Heart right ventricle (tissue), 16 donors: ENCODE measurements at regions not wholly inside any gene's neighbourhood (a gene's known extent, or its start where the extent isn't known, plus 50 kb on each side); places are given as distances from the start of the nearest gene placed in this dataset.
"Not testable (repeated sequence)": the region's sequence is repeated elsewhere in the genome, so short reads cannot be mapped to it uniquely, and the experiment has no call there.

Experiments
- ATAC-seq, 8 donors: fragments of 200-7000 bp; cut with Tn5 transposase; one replicate each; pipeline ENCODE4 v1.9.1; 2020; ENCODE audit warnings: mild to moderate bottlenecking in 8 of 8, moderate library complexity in 8 of 8, moderate number of reproducible peaks in 1 of 8
- DNase-seq, 2 donors: peaks; one replicate each; pipeline ENCODE4 v3.0.0-alpha.2; 2020
- H3K27ac ChIP-seq, 10 donors: fragments of 200-600 bp; sonication (generic) in 2 of 10; one replicate each; pipeline versions ENCODE4 v1.5.0 to v1.8.0; 2020 to 2022; ENCODE audit warnings: mild to moderate bottlenecking in 3 of 10
- H3K27me3 ChIP-seq, 7 donors: fragments of 200-600 bp; one replicate each; pipeline ENCODE4 v1.8.0; 2021 to 2022; ENCODE audit warnings: mild to moderate bottlenecking in 2 of 7
- H3K36me3 ChIP-seq, 9 donors: fragments of 200-600 bp; sonication (generic) in 1 of 9; one replicate each; pipeline versions ENCODE4 v1.5.0 to v1.8.0; 2020 to 2022; ENCODE audit warnings: mild to moderate bottlenecking in 2 of 9
- H3K4me1 ChIP-seq, 9 donors: fragments of 200-600 bp; sonication (generic) in 1 of 9; one replicate each; pipeline versions ENCODE4 v1.5.0 to v1.8.0; 2020 to 2022; ENCODE audit warnings: mild to moderate bottlenecking in 4 of 9
- H3K4me3 ChIP-seq, 10 donors: fragments of 200-600 bp; sonication (generic) in 2 of 10; one replicate each; pipeline versions ENCODE4 v1.5.0 to v1.8.0; 2020 to 2022; ENCODE audit warnings: mild to moderate bottlenecking in 7 of 10, moderate library complexity in 2 of 10
- H3K9me3 ChIP-seq, 11 donors: fragments of 200-600 bp in 10 of 11; sonication (generic) in 2 of 11; one replicate each; pipeline versions ENCODE4 v1.5.0 to v1.8.0; 2013 to 2022; ENCODE audit warnings: mild to moderate bottlenecking in 2 of 11, control low read depth in 1 of 11, moderate library complexity in 1 of 11
- WGBS, 2 donors: extraction: QIAGEN DNeasy Blood & Tissue Kit; methylation state at CpG; one replicate each; pipeline ENCODE4 v1.1.7; 2013; ENCODE audit warnings: inconsistent platforms in 1 of 2; 5-methylcytosine and 5-hydroxymethylcytosine counted together
- intact Hi-C, 10 donors: fragments of 100-400 bp; cut with DNase I; formaldehyde crosslinking; loops; one replicate each; pipeline versions ENCODE4 v1.11.1 to v1.14.2; 2022
- TF ChIP-seq, protein P1 (sequence below), 9 donors: fragments of 200-600 bp; sonication (generic) in 2 of 9; IDR thresholded peaks; one replicate each; pipeline versions ENCODE4 v1.5.0 to v1.8.0; 2021 to 2022; ENCODE audit warnings: antibody characterized with exemption in 9 of 9, mild to moderate bottlenecking in 5 of 9, moderate library complexity in 1 of 9
- donor health status: Arrhythmogenic right ventricular cardiomyopathy.
- donor health status: ischemic (EF 13 %, LVEDD 7.1; RV severe dilation, severe dysfunction).
- donor health status: healthy with polysubstance abuse.
- donor health status: DM: no; HTN: yes; CAD: no.
- donor health status: DM: no; HTN: no; CAD: no.
- donor health status: ischemic (EF 25% LVEDD 6.9; RV normal size, moderate dysfunction).
- donor health status: ischemic (EF 25% LVEDD 5.7; RV mildly dilated, moderate dysfunction).
- donor health status: healthy.
- donor health status: DM: yes; HTN: yes; CAD: no.
- donor health status: Ischemic cardiomyopathy.
- donor health status: ischemic (EF 35%, LVEDD 5.7; RV mildly dilated, moderate dysfunction).
- donor health status: nonischemic (EF 11% LVEDD 7.7; RV severe dilation, severe dysfunction).
- donor health status: DM: yes; HTN: yes; CAD: no.
- donor health status: PGD.
- donor health status: ischemic (EF 29% LVEDD 5.4; RV normal size, mild dysfunction).
- donor health status: nonischemic (EF 23%, LVEDD 6.1; RV moderate dilation, normal function).

- Histone ChIP-seq H3K9me3 (peaks cover 0 to 4% (median 0%) of the 10 kb centered on the region in 11 donors), H3K4me3 (no peak overlapping the region), H3K27ac (no peak overlapping the region), H3K36me3 (no peaks in the 10 kb centered on the region), H3K4me1 (peaks cover 0 to 6% (median 0%) of the 10 kb centered on the region in 9 donors), H3K27me3 (no peaks in the 10 kb centered on the region)
- no peak for ATAC-seq
- intact Hi-C loops = no loop called here
- DNase-seq = no peak
- 31 to 32% methylated on average over 1 of the region's 1 CpG for WGBS, 2 donors
- TF ChIP-seq, protein P1, sequence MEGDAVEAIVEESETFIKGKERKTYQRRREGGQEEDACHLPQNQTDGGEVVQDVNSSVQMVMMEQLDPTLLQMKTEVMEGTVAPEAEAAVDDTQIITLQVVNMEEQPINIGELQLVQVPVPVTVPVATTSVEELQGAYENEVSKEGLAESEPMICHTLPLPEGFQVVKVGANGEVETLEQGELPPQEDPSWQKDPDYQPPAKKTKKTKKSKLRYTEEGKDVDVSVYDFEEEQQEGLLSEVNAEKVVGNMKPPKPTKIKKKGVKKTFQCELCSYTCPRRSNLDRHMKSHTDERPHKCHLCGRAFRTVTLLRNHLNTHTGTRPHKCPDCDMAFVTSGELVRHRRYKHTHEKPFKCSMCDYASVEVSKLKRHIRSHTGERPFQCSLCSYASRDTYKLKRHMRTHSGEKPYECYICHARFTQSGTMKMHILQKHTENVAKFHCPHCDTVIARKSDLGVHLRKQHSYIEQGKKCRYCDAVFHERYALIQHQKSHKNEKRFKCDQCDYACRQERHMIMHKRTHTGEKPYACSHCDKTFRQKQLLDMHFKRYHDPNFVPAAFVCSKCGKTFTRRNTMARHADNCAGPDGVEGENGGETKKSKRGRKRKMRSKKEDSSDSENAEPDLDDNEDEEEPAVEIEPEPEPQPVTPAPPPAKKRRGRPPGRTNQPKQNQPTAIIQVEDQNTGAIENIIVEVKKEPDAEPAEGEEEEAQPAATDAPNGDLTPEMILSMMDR (IDR thresholded peaks at IDR 0.05) = no peak
These were observed 194.6 kb upstream of the SAMSN1 start for GRCh38 chr21:14740692-14741091.

GRCh38 chr21:14740116-14740515, 194.0 kb upstream of the SAMSN1 start:
- intact Hi-C loops = no loop called here
- peaks cover 0 to 4% (median 0%) of the 10 kb centered on the region in 11 donors for H3K9me3 ChIP-seq
- H3K27me3 ChIP-seq = no peaks in the 10 kb centered on the region
- no peaks in the 10 kb centered on the region for H3K36me3 ChIP-seq
- H3K4me1 ChIP-seq = peaks cover 0 to 6% (median 0%) of the 10 kb centered on the region in 9 donors
- no peak overlapping the region for H3K27ac ChIP-seq
- H3K4me3 ChIP-seq = no peak overlapping the region
- DNase-seq = no peak
- TF ChIP-seq, protein P1 (IDR thresholded peaks at IDR 0.05) = no peak
- 77 to 86% methylated on average over 3 of the region's 3 CpGs for WGBS, 2 donors
- ATAC-seq = no peak

- no peaks in the 10 kb centered on the region for H3K36me3 ChIP-seq
- no peaks in the 10 kb centered on the region for H3K27me3 ChIP-seq
- no peak for DNase-seq
- 68 to 73% methylated on average over 2 of the region's 2 CpGs for WGBS, 2 donors
- no peak overlapping the region for H3K27ac ChIP-seq
- intact Hi-C loops = no loop called here
- no peak overlapping the region for H3K4me3 ChIP-seq
- ATAC-seq = no peak
- H3K9me3 ChIP-seq = peaks cover 0 to 4% (median 0%) of the 10 kb centered on the region in 11 donors
- TF ChIP-seq, protein P1 (IDR thresholded peaks at IDR 0.05) = no peak
- H3K4me1 ChIP-seq = peaks cover 0 to 6% (median 0%) of the 10 kb centered on the region in 9 donors
These were observed 193.5 kb upstream of the SAMSN1 start for GRCh38 chr21:14739590-14739989.

GRCh38 chr21:14738576-14738975, 192.5 kb upstream of the SAMSN1 start:
- ATAC-seq, H3K27ac ChIP-seq, H3K4me3 ChIP-seq, H3K4me1 ChIP-seq, DNase-seq, intact Hi-C loops, H3K27me3 ChIP-seq, H3K9me3 ChIP-seq, H3K36me3 ChIP-seq: not testable (repeated sequence)
- WGBS, 2 donors = 90 to 94% methylated on average over 3 of the region's 3 CpGs

DNA sequence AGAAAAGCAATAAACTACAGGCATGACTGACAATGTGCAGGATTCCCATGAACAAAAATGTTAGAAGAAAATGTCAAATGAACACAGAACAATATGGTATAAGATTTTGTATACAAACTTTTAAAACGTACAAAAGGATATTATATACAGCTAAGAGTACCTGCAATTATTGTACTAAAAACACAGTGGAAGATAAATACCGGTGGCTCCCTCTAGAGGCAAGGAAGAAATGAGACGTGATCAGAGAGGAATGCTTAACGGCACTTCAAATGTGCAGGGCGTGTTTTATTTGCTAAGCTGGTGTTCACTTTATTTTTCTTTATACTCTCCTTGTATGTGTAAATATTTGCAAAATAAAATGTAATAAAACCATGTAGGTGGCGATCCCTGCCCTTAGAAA, 191.8 kb upstream of the SAMSN1 start:
- Histone ChIP-seq H3K27ac (no peak overlapping the region), H3K36me3 (no peaks in the 10 kb centered on the region), H3K4me1 (peaks cover 0 to 6% (median 0%) of the 10 kb centered on the region in 9 donors), H3K27me3 (no peaks in the 10 kb centered on the region), H3K4me3 (no peak overlapping the region), H3K9me3 (no peaks in the 10 kb centered on the region)
- intact Hi-C loops = no loop called here
- peak in 1 of 2 donors; percentile 34 for DNase-seq
- WGBS, 2 donors = 32 to 39% methylated on average over 6 of the region's 6 CpGs
- TF ChIP-seq, protein P1 (IDR thresholded peaks at IDR 0.05) = peak in 8 of 9 donors; percentile 17 to 72 (median 58)
- no peak for ATAC-seq
